Neural cell (in vitro differentiated cells): ENCODE measurements at regions not wholly inside any gene's neighbourhood (a gene's known extent, or its start where the extent isn't known, plus 50 kb on each side); places are given as distances from the start of the nearest gene placed in this dataset.

Experiments used
- H2AFZ ChIP-seq: fragments of 200-600, 300-800 bp; sonication (generic), shearing (Covaris generic); 2 replicates; pipeline ENCODE4 v1.6.0; 2014; ENCODE audit warnings: low read depth, mild to moderate bottlenecking, antibody characterized with exemption, low read length, moderate library complexity
- H3F3A ChIP-seq: fragments of 200-600 bp; shearing (Covaris generic); 2 replicates; pipeline ENCODE4 v1.6.1; 2016; ENCODE audit warnings: mild to moderate bottlenecking, moderate library complexity, mixed read lengths, antibody characterized with exemption, low read length; ENCODE audit not compliant: insufficient read depth, poor library complexity, severe bottlenecking
- H3K27ac ChIP-seq: fragments of 200-600, 300-800 bp; sonication (generic), shearing (Covaris generic); 2 replicates; pipeline ENCODE4 v1.5.1; 2014; ENCODE audit warnings: mild to moderate bottlenecking, low read length, moderate library complexity
- H3K27me3 ChIP-seq: fragments of 300-800, 200-600 bp; sonication (generic), shearing (Covaris generic); 2 replicates; pipeline ENCODE4 v1.6.0; 2014; ENCODE audit warnings: mild to moderate bottlenecking, low read depth, low read length, moderate library complexity; ENCODE audit not compliant: insufficient read depth
- H3K36me3 ChIP-seq: fragments of 300-800, 200-600 bp; sonication (generic), shearing (Covaris generic); 2 replicates; pipeline ENCODE4 v1.5.1; 2014; ENCODE audit warnings: mild to moderate bottlenecking, antibody characterized with exemption, low read length, moderate library complexity; ENCODE audit not compliant: insufficient read depth
- H3K4me2 ChIP-seq: fragments of 300-800, 200-600 bp; sonication (generic), shearing (Covaris generic); 2 replicates; pipeline ENCODE4 v1.6.0; 2014; ENCODE audit warnings: mild to moderate bottlenecking, low read length
- H3K4me3 ChIP-seq: fragments of 300-800, 200-600 bp; sonication (generic), shearing (Covaris generic); 2 replicates; pipeline ENCODE4 v1.5.1; 2014; ENCODE audit warnings: mild to moderate bottlenecking, low read length, moderate library complexity
- H3K79me2 ChIP-seq: fragments of 200-600 bp; shearing (Covaris generic); replicated peaks from 2 replicates; pipeline ENCODE4 v1.6.0; 2014; ENCODE audit warnings: mild to moderate bottlenecking, low read length, moderate library complexity; ENCODE audit not compliant: insufficient read depth
- H3K9ac ChIP-seq: fragments of 300-800, 200-600 bp; sonication (generic), shearing (Covaris generic); 2 replicates; pipeline ENCODE4 v1.6.1; 2016; ENCODE audit warnings: mild to moderate bottlenecking, low read length, mixed read lengths
- H3K9me2 ChIP-seq: fragments of 200-600 bp; shearing (Covaris generic); 2 replicates; pipeline ENCODE4 v1.6.1; 2016; ENCODE audit warnings: mild to moderate bottlenecking, low read length, mixed read lengths; ENCODE audit not compliant: insufficient read depth
- H3K9me3 ChIP-seq: fragments of 200-600, 300-800 bp; sonication (generic), shearing (Covaris generic); 2 replicates; pipeline ENCODE4 v1.6.1; 2016; ENCODE audit warnings: mild to moderate bottlenecking, mixed run types, low read length, moderate library complexity, mixed read lengths
- H4K20me1 ChIP-seq: fragments of 200-600 bp; shearing (Covaris generic); 2 replicates; pipeline ENCODE4 v1.6.1; 2016; ENCODE audit warnings: mild to moderate bottlenecking, mixed run types; ENCODE audit not compliant: insufficient read depth
- EP300 ChIP-seq: fragments of 450-650 bp; conservative IDR thresholded peaks from 2 replicates; pipeline ENCODE4 v1.6.1; 2014; ENCODE audit warnings: antibody characterized with exemption, mild to moderate bottlenecking, moderate library complexity; ENCODE audit not compliant: poor library complexity, severe bottlenecking
- EZH2 ChIP-seq: fragments of 200-600, 300-800 bp; shearing (Covaris generic), sonication (generic); IDR thresholded peaks from 2 replicates; pipeline ENCODE4 v1.6.1; 2014; ENCODE audit warnings: antibody characterized with exemption, low read length, borderline replicate concordance, mild to moderate bottlenecking; ENCODE audit not compliant: insufficient read depth, poor library complexity, severe bottlenecking
- MXI1 ChIP-seq: fragments of 450-650 bp; conservative IDR thresholded peaks from 2 replicates; pipeline ENCODE4 v1.6.1; 2014; ENCODE audit warnings: antibody characterized with exemption, mild to moderate bottlenecking; ENCODE audit not compliant: poor library complexity, severe bottlenecking
- POLR2AphosphoS5 ChIP-seq: IDR thresholded peaks from 2 replicates; pipeline ENCODE4 v1.6.1; 2012
- RAD21 ChIP-seq: fragments of 450-650 bp; conservative IDR thresholded peaks from 2 replicates; pipeline ENCODE4 v1.6.1; 2014; ENCODE audit warnings: antibody characterized with exemption, mild to moderate bottlenecking, moderate library complexity
- SMC3 ChIP-seq: fragments of 450-650 bp; conservative IDR thresholded peaks from 2 replicates; pipeline ENCODE4 v1.6.1; 2014; ENCODE audit warnings: antibody characterized with exemption, mild to moderate bottlenecking, moderate library complexity; ENCODE audit not compliant: poor library complexity
- TAF1 ChIP-seq: IDR thresholded peaks from 2 replicates; pipeline ENCODE4 v1.6.1; 2012; ENCODE audit warnings: low read depth
- TF ChIP-seq, protein P1 (sequence below): IDR thresholded peaks from 2 replicates; pipeline ENCODE4 v1.6.1; 2012; ENCODE audit warnings: borderline replicate concordance
- TF ChIP-seq, protein P2 (sequence below): fragments of 450-650 bp; IDR thresholded peaks from 2 replicates; pipeline ENCODE4 v1.5.1; 2014; ENCODE audit warnings: antibody characterized with exemption, mild to moderate bottlenecking, moderate library complexity; ENCODE audit not compliant: poor library complexity, severe bottlenecking

DNA sequence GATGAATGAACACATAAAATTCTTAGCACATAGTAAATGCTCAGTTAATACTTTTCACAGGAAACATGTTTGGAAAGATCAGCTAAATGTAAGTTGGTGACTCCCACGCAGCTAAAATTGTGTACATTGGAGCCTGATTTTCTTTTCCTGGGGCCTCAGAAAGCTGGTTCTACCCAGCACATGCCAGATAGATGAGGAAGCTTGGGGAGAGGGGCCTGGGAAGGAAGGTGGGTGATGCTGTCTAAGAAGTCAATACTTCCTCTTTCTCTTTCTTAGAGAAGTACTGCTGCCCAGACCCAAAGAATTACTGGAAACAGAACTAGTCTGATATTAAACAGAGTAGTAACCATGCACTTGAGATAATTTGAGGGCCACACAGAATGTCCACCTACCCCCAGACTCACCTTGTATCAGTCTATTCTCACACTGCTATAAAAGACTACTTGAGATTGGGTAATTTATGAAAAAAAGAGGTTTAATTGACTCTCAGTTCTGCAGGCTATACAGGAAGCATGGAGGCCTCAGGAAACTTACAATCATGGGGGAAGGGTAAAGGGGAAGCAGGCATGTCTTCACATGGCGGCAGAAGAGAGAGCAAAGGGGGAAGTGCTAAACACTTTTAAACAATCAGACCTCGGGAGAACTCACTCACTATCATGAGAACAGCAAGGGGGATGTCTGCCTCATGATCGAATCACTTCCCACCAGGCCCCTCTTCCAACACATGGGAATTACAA is 123.3 kb upstream of the MED13L start:
- Histone ChIP-seq H3K9me2 (no peaks in the 10 kb centered on the region), H2AFZ (no peak overlapping the region), H3K79me2 (no peaks in the 10 kb centered on the region), H3F3A (no peaks in the 10 kb centered on the region), H3K27ac (no peak overlapping the region), H4K20me1 (no peaks in the 10 kb centered on the region), H3K4me2 (no peak overlapping the region), H3K4me3 (no peak overlapping the region), H3K36me3 (no peaks in the 10 kb centered on the region), H3K27me3 (no peaks in the 10 kb centered on the region), H3K9ac (no peak overlapping the region), H3K9me3 (no peaks in the 10 kb centered on the region)
- TF ChIP-seq EP300 = no peak
- TF ChIP-seq, protein P1, sequence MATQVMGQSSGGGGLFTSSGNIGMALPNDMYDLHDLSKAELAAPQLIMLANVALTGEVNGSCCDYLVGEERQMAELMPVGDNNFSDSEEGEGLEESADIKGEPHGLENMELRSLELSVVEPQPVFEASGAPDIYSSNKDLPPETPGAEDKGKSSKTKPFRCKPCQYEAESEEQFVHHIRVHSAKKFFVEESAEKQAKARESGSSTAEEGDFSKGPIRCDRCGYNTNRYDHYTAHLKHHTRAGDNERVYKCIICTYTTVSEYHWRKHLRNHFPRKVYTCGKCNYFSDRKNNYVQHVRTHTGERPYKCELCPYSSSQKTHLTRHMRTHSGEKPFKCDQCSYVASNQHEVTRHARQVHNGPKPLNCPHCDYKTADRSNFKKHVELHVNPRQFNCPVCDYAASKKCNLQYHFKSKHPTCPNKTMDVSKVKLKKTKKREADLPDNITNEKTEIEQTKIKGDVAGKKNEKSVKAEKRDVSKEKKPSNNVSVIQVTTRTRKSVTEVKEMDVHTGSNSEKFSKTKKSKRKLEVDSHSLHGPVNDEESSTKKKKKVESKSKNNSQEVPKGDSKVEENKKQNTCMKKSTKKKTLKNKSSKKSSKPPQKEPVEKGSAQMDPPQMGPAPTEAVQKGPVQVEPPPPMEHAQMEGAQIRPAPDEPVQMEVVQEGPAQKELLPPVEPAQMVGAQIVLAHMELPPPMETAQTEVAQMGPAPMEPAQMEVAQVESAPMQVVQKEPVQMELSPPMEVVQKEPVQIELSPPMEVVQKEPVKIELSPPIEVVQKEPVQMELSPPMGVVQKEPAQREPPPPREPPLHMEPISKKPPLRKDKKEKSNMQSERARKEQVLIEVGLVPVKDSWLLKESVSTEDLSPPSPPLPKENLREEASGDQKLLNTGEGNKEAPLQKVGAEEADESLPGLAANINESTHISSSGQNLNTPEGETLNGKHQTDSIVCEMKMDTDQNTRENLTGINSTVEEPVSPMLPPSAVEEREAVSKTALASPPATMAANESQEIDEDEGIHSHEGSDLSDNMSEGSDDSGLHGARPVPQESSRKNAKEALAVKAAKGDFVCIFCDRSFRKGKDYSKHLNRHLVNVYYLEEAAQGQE = no peak
- TF ChIP-seq EZH2 = no peak
- no peak for TF ChIP-seq POLR2AphosphoS5
- no peak for TF ChIP-seq TAF1
- TF ChIP-seq SMC3 = no peak
- TF ChIP-seq, protein P2, sequence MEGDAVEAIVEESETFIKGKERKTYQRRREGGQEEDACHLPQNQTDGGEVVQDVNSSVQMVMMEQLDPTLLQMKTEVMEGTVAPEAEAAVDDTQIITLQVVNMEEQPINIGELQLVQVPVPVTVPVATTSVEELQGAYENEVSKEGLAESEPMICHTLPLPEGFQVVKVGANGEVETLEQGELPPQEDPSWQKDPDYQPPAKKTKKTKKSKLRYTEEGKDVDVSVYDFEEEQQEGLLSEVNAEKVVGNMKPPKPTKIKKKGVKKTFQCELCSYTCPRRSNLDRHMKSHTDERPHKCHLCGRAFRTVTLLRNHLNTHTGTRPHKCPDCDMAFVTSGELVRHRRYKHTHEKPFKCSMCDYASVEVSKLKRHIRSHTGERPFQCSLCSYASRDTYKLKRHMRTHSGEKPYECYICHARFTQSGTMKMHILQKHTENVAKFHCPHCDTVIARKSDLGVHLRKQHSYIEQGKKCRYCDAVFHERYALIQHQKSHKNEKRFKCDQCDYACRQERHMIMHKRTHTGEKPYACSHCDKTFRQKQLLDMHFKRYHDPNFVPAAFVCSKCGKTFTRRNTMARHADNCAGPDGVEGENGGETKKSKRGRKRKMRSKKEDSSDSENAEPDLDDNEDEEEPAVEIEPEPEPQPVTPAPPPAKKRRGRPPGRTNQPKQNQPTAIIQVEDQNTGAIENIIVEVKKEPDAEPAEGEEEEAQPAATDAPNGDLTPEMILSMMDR = no peak
- TF ChIP-seq RAD21 = no peak
- TF ChIP-seq MXI1 = no peak

DNA sequence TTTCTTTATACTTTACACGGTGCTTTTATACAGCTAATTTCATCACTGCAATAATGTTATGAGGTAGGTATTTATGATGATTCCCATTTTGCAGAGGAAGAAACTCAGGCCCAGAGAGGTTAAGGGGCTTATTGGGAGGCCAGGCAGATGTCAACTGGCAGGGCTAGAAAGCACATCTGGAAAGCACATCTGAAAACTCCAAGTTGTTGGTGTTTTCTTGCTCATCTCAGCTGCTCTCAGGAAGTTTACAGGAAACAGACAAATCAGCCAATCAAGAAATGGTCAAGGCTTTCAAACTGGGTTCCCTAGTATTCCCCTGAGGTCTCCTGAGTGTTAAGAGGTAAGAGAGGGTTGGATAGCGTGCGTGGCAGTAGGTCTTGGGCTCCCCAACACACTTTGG is 124.1 kb upstream of the MED13L start:
- no peaks in the 10 kb centered on the region for H3F3A ChIP-seq
- no peak overlapping the region for H2AFZ ChIP-seq
- no peak overlapping the region for H3K9ac ChIP-seq

More for the DNA sequence above, 124.1 kb upstream of the MED13L start:
- Histone ChIP-seq H3K9me2 (no peaks in the 10 kb centered on the region), H3K4me2 (no peak overlapping the region), H3K36me3 (no peaks in the 10 kb centered on the region), H3K27me3 (no peaks in the 10 kb centered on the region), H3K79me2 (no peaks in the 10 kb centered on the region), H3K27ac (no peak overlapping the region), H4K20me1 (no peaks in the 10 kb centered on the region), H3K9me3 (no peaks in the 10 kb centered on the region), H3K4me3 (no peak overlapping the region)
- TF ChIP-seq SMC3 = no peak
